Neutrophil (primary cell): ENCODE measurements at regions not wholly inside any gene's neighbourhood (a gene's known extent, or its start where the extent isn't known, plus 50 kb on each side); places are given as distances from the start of the nearest gene placed in this dataset.

ENCODE experiments used
- H3K27ac ChIP-seq: fragments of 200-600 bp; sonication (generic); 2 replicates; pipeline ENCODE4 v1.5.1; 2016; ENCODE audit warnings: mild to moderate bottlenecking, moderate library complexity
- H3K27me3 ChIP-seq: fragments of 200-600 bp; sonication (generic); 2 replicates; pipeline ENCODE4 v1.6.0; 2016; ENCODE audit warnings: mild to moderate bottlenecking
- H3K36me3 ChIP-seq: fragments of 200-600 bp; sonication (generic); 2 replicates; pipeline ENCODE4 v1.5.1; 2017
- H3K4me1 ChIP-seq, 2 experiments: fragments of 200-600 bp in 1 of 2; sonication (generic) in 1 of 2; 1 replicate in 1 of 2; 2 replicates in 1 of 2; pipeline versions ENCODE4 v1.5.1 to v1.6.1; 2013 to 2016; ENCODE audit warnings: low read depth in 1 of 2, low read length in 1 of 2, mild to moderate bottlenecking in 1 of 2, moderate library complexity in 1 of 2; ENCODE audit not compliant: control insufficient read depth in 1 of 2, insufficient read depth in 1 of 2
- H3K4me3 ChIP-seq, 2 experiments: fragments of 200-600 bp in 1 of 2; sonication (generic) in 1 of 2; 1 replicate in 1 of 2; 2 replicates in 1 of 2; pipeline ENCODE4 v1.5.1; 2013 to 2016; ENCODE audit warnings: low read depth in 1 of 2, low read length in 1 of 2, mild to moderate bottlenecking in 1 of 2, moderate library complexity in 1 of 2
- H3K9me3 ChIP-seq: fragments of 200-600 bp; sonication (generic); 2 replicates; pipeline ENCODE4 v1.5.1; 2016
- TF ChIP-seq, protein P1 (sequence below): fragments of 200-600 bp; sonication (generic); IDR thresholded peaks from 2 replicates; pipeline ENCODE4 v1.5.1; 2016; ENCODE audit warnings: antibody characterized with exemption

DNA sequence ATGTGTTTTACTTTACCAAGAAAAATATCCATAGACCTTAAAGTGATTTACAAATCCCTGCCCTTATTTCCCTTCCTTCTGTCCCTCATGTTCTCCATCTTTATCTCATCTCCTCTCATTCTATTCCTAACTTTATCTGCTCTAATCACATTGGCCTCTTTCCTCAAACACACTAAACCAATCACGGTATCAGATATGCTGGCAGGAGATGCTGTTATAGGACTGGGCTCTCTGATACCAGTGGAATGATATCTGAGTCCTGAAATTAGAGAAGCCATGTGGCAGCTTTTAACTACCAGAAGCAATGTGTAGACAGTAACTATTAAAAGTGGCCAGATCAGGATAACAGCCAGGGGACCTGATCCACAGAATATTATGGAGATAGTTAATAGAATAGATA lies 49.9 kb upstream of the GIMD1 start:
- H3K27ac ChIP-seq = no peak overlapping the region
- no peaks in the 10 kb centered on the region for H3K4me1 ChIP-seq
- H3K4me3 ChIP-seq = no peak overlapping the region
- H3K27me3 ChIP-seq = no peaks in the 10 kb centered on the region
- TF ChIP-seq, protein P1, sequence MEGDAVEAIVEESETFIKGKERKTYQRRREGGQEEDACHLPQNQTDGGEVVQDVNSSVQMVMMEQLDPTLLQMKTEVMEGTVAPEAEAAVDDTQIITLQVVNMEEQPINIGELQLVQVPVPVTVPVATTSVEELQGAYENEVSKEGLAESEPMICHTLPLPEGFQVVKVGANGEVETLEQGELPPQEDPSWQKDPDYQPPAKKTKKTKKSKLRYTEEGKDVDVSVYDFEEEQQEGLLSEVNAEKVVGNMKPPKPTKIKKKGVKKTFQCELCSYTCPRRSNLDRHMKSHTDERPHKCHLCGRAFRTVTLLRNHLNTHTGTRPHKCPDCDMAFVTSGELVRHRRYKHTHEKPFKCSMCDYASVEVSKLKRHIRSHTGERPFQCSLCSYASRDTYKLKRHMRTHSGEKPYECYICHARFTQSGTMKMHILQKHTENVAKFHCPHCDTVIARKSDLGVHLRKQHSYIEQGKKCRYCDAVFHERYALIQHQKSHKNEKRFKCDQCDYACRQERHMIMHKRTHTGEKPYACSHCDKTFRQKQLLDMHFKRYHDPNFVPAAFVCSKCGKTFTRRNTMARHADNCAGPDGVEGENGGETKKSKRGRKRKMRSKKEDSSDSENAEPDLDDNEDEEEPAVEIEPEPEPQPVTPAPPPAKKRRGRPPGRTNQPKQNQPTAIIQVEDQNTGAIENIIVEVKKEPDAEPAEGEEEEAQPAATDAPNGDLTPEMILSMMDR = no peak
- H3K36me3 ChIP-seq = no peaks in the 10 kb centered on the region
- H3K9me3 ChIP-seq = no peaks in the 10 kb centered on the region
